K562 (cell line): ENCODE measurements at regions not wholly inside any gene's neighbourhood (a gene's known extent, or its start where the extent isn't known, plus 50 kb on each side); places are given as distances from the start of the nearest gene placed in this dataset.

ENCODE experiments used
- ATAC-seq: fragments of 200-7000 bp; cut with Tn5 transposase; 3 replicates; pipeline ENCODE4 v1.9.1; 2020; ENCODE audit warnings: moderate library complexity
- BruUV-seq: library from RNA; stranded (reverse); fragments of 400-500 nt; replicated peaks from 2 replicates; lab custom pipeline; 2021; lab: Mats Ljungman, UMichigan
- CTCF ChIA-PET: fragments of 300-600 bp; formaldehyde crosslinking; extraction: SDS; loops from one replicate; lab custom pipeline; 2021; ENCODE audit warnings: low intra/inter-chr PET ratio; lab: Yijun Ruan, JAX
- POLR2A ChIA-PET: fragments of 300-600, 350-650 bp; sonication (Branson Sonifier 250); formaldehyde crosslinking; extraction: SDS; loops from one replicate; lab custom pipeline; 2021; ENCODE audit warnings: antibody characterized with exemption, inconsistent platforms; lab: Yijun Ruan, JAX
- DNase-seq, 4 experiments: peaks; one replicate each; pipeline versions ENCODE4 v3.0.0 to v3.0.0-alpha.2; 2011 to 2018; ENCODE audit warnings: low spot score in 3 of 4, mixed read lengths in 3 of 4; ENCODE audit errors: extremely low read depth in 1 of 4
- FAIRE-seq: peaks from 2 replicates; lab custom pipeline; 2011; peaks lifted over from hg19 to GRCh38; lab: Jason Lieb, UNC
- H2AFZ ChIP-seq: 2 replicates; pipeline ENCODE4 v1.6.0; 2011; ENCODE audit warnings: low read depth, low read length, control low read depth, inconsistent platforms
- H3K27ac ChIP-seq: fragments of 200-600 bp; 3 replicates; pipeline ENCODE4 v1.8.0; 2011; ENCODE audit warnings: low read depth, mild to moderate bottlenecking, control low read depth, inconsistent platforms, low read length, moderate library complexity, mixed read lengths; ENCODE audit errors: extremely low read depth
- H3K27me3 ChIP-seq, 2 experiments: fragments of 300-600 bp in 1 of 2; 2 replicates in 1 of 2; 3 replicates in 1 of 2; pipeline versions ENCODE4 v1.6.0 to v1.8.0; 2011; ENCODE audit warnings: inconsistent platforms in 2 of 2, low read length in 2 of 2, mild to moderate bottlenecking in 1 of 2, mixed read lengths in 1 of 2, moderate library complexity in 1 of 2; ENCODE audit not compliant: control insufficient read depth in 2 of 2, insufficient read depth in 2 of 2
- H3K36me3 ChIP-seq: fragments of 300-600 bp; 3 replicates; pipeline ENCODE4 v1.8.0; 2011; ENCODE audit warnings: mild to moderate bottlenecking, low read length, inconsistent platforms; ENCODE audit not compliant: control insufficient read depth, insufficient read depth
- H3K4me1 ChIP-seq, 2 experiments: fragments of 200-600 bp in 1 of 2; replicated peaks in 1 of 2; 2 replicates in 1 of 2; 3 replicates in 1 of 2; pipeline versions ENCODE4 v1.5.1 to v1.8.0; 2011; ENCODE audit warnings: inconsistent platforms in 2 of 2, low read length in 2 of 2, mild to moderate bottlenecking in 1 of 2, mixed read lengths in 1 of 2, moderate library complexity in 1 of 2; ENCODE audit not compliant: control insufficient read depth in 2 of 2, insufficient read depth in 2 of 2
- H3K4me2 ChIP-seq: 2 replicates; pipeline ENCODE4 v1.6.1; 2011; ENCODE audit warnings: low read length, control low read depth, inconsistent platforms, mixed read lengths; ENCODE audit not compliant: insufficient read depth
- H3K4me3 ChIP-seq: fragments of 200-600 bp; sonication (generic), shearing (Covaris generic); 2 replicates; pipeline ENCODE4 v1.5.1; 2016; ENCODE audit warnings: control low read depth, inconsistent platforms
- H3K79me2 ChIP-seq: fragments of 200-600 bp; 3 replicates; pipeline ENCODE4 v1.8.0; 2011; ENCODE audit warnings: low read length, inconsistent platforms; ENCODE audit not compliant: control insufficient read depth, insufficient read depth
- H3K9ac ChIP-seq, 2 experiments: 2 replicates each; pipeline versions ENCODE4 v1.6.0 to v1.6.1; 2011; ENCODE audit warnings: low read depth in 2 of 2, low read length in 2 of 2, control low read depth in 1 of 2, inconsistent platforms in 1 of 2, mild to moderate bottlenecking in 1 of 2, mixed read lengths in 1 of 2; ENCODE audit not compliant: insufficient read depth in 1 of 2
- H3K9me1 ChIP-seq: one replicate; pipeline ENCODE4 v1.6.0; 2011; ENCODE audit warnings: inconsistent platforms, mild to moderate bottlenecking, low read length, moderate library complexity; ENCODE audit not compliant: control insufficient read depth, insufficient read depth
- H3K9me3 ChIP-seq: replicated peaks from 2 replicates; pipeline ENCODE4 v1.5.1; 2011; ENCODE audit warnings: low read depth, low read length, inconsistent platforms; ENCODE audit not compliant: control insufficient read depth, insufficient read depth
- H4K20me1 ChIP-seq: replicated peaks from 2 replicates; pipeline ENCODE4 v1.6.1; 2011; ENCODE audit warnings: low read length, inconsistent platforms, mixed read lengths; ENCODE audit not compliant: control insufficient read depth, insufficient read depth
- ATF1 ChIP-seq, 2 experiments: fragments of 450-650 bp in 1 of 2; IDR thresholded peaks; 2 replicates each; pipeline ENCODE4 v1.6.1; 2016; ENCODE audit warnings: missing compliant biosample characterization in 1 of 2, missing genetic modification characterization in 1 of 2
- MAFG ChIP-seq: fragments of 450-650 bp; conservative IDR thresholded peaks from 2 replicates; pipeline ENCODE4 v1.6.1; 2016; ENCODE audit warnings: missing genetic modification characterization, missing compliant biosample characterization
- ZNF318 ChIP-seq, 2 experiments: fragments of 450-650 bp; IDR thresholded peaks; 2 replicates each; pipeline ENCODE4 v1.6.1; 2016; ENCODE audit warnings: mild to moderate bottlenecking in 2 of 2, borderline replicate concordance in 1 of 2, low read depth in 1 of 2, moderate library complexity in 1 of 2
- WGBS: fragments of 100-300 bp; shearing (Covaris generic); methylation state at CpG from one replicate; pipeline ENCODE4 v1.1.6; 2016; ENCODE audit warnings: low coverage, mixed read lengths; ENCODE audit not compliant: insufficient coverage; ENCODE audit errors: missing lambda C conversion rate; 5-methylcytosine and 5-hydroxymethylcytosine counted together
- in situ Hi-C: fragments of 300-500 bp; cut with MboI; formaldehyde crosslinking; loops from 4 replicates; pipeline ENCODE4 v1.15.0; 2018; ENCODE audit warnings: inconsistent platforms, mixed read lengths
- intact Hi-C: fragments of 100-400 bp; cut with micrococcal nuclease; formaldehyde crosslinking; loops from 2 replicates; pipeline ENCODE4 v1.14.2; 2022

- peak in 3 of 4 experiments; percentile 6 to 18 (median 12) for DNase-seq
- WGBS: 3% methylated on average over 9 of the region's 9 CpGs
- Histone ChIP-seq H4K20me1 (no peaks in the 10 kb centered on the region), H3K27me3 (no peaks in the 10 kb centered on the region), H3K79me2 (no peaks in the 10 kb centered on the region), H3K9me1 (no peaks in the 10 kb centered on the region), H2AFZ (peak overlapping the region; percentile 47; the same call in 1 of the 2 replicates), H3K4me1 (no peaks in the 10 kb centered on the region), H3K9me3 (no peaks in the 10 kb centered on the region; the same call in none of the 2 replicates), H3K4me3 (peak overlapping the region; percentile 12; the same call in 1 of the 2 replicates), H3K9ac (no peak overlapping the region), H3K4me2 (peak overlapping the region; percentile 55; the same call in 1 of the 2 replicates), H3K36me3 (no peaks in the 10 kb centered on the region), H3K27ac (no peak overlapping the region)
- ChIA-PET CTCF (no interaction called here), POLR2A (interaction anchor here (0.9 kb wide), 1 partner anchor 10 kb away, joined by 8 read pairs; no protein-coding TSS in a partner anchor)
- in situ Hi-C loops (no loop called here), intact Hi-C loops (no loop called here)
- FAIRE-seq: no peak
- BruUV-seq: no TSS peak
- no peak for ATAC-seq
- peak in 1 of 2 experiments; percentile 56; a peak in 1 of 4 replicates for TF ChIP-seq ZNF318 (IDR thresholded peaks at IDR 0.05; ENCODE audit: borderline replicate concordance in 1 of 2, low read depth in 1 of 2)
- TF ChIP-seq MAFG: no peak
- no peak for TF ChIP-seq ATF1 (CRISPR knock-in tag; IDR thresholded peaks at IDR 0.05)
- peak; percentile 54 for TF ChIP-seq ATF1 (tag; IDR thresholded peaks at IDR 0.05)
These were observed 957.0 kb downstream of the AMY1C start for GRCh38 chr1:104706631-104707147.
